GM12892 (cell line): ENCODE measurements at regions not wholly inside any gene's neighbourhood (a gene's known extent, or its start where the extent isn't known, plus 50 kb on each side); places are given as distances from the start of the nearest gene placed in this dataset.

Experiments used
- POLR2A ChIP-seq: IDR thresholded peaks from 2 replicates; pipeline ENCODE4 v1.6.1; 2011; ENCODE audit warnings: low read depth, low read length, control low read depth
- POLR2AphosphoS5 ChIP-seq: IDR thresholded peaks from 2 replicates; pipeline ENCODE4 v1.6.1; 2011; ENCODE audit warnings: low read depth, low read length, control low read depth

DNA sequence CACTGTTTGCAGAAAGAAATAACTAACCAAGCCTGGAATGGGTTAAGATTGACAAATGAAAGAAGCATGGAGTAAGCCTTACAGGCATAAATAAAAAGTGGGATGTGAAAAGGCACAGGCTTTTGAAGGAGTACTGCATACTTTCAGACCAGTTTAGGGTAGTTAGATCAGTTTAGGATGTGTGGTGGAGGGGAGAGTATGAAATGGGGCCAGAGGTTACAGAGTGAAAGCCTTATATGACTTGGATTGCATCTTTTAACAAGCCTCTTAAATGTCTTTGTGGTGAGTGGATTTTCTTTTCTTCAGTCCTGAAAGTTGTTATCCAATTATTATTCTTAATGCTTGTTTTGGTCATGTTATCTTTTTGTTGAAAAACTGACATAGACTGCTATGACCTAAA, 52.2 kb upstream of the TRHDE start:
- TF ChIP-seq POLR2A (no peak), POLR2AphosphoS5 (no peak)
